ENCODE measurements at regions not wholly inside any gene's neighbourhood (a gene's known extent, or its start where the extent isn't known, plus 50 kb on each side); places are given as distances from the start of the nearest gene placed in this dataset.
A peak's percentile ranks its signal among the peaks of the same experiment; 100 is the strongest.

DNA sequence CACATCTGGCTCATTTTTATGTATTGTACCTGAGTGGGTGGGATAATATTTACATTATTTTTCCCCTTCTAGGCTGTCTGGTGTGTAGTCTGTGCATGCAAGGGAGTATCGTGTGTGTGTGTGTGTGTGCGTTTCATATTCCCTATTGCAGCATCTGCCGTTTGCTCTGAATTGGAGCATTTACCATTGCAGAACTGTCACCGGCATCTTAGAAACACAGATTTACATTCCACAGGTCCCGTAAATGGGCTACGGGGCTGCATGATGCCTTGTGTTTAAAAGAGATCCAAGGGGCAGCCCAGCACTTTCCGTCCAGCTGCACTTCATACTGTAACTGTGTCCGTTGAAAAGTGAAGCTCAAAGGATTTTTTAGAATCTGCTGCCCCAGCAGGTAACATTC, 167.1 kb upstream of the KIAA1217 start:
- DNase-seq, result no peak

- no peak for DNase-seq
These were observed 166.1 kb upstream of the KIAA1217 start for GRCh38 chr10:24042884-24043283.

- no peak for DNase-seq
These were observed 162.9 kb upstream of the KIAA1217 start for GRCh38 chr10:24046060-24046459.

- no peak for DNase-seq
These were observed 161.8 kb upstream of the KIAA1217 start for GRCh38 chr10:24047176-24047575.

- no peak for DNase-seq
These were observed 154.5 kb upstream of the KIAA1217 start for GRCh38 chr10:24054421-24054820.

GRCh38 chr10:24080207-24080606, 128.7 kb upstream of the KIAA1217 start:
- DNase-seq, result no peak

DNA sequence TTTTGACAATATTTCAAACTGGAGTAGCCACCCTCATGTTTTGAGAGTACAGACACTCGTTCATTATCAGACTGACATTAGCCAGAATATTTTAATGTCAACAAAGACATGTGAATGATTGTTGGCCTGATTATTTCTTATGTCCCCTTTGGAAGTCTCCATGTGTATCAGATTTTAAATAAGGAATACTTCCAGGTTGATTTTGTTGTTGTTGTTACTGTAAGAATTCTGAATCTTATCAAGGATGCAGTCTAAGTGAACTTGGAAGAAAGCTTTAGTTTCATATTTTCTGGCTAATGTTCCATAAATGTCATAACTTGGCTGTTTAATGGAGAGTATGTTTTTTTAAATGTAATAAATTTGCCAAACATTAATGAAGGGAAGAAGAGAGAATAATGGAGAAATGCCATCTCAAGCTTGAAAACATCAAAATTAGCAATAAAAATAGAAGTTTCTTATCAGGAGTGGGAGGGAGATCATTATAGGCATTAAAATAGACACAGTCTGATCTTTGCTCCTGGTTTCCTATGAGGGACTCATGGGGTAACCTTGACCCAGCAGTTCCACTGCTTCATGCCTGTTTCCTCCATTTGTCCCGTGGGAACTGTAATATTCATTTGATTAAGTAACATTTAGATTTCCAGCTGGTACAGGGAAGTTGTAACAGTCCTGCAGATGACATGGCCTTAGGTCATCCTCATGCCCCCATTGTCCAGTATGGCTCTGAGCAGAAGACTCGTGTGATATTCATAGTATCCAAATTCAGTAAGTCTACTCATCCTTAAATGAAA, 122.4 kb upstream of the KIAA1217 start:
- DNase-seq, result no peak

DNA sequence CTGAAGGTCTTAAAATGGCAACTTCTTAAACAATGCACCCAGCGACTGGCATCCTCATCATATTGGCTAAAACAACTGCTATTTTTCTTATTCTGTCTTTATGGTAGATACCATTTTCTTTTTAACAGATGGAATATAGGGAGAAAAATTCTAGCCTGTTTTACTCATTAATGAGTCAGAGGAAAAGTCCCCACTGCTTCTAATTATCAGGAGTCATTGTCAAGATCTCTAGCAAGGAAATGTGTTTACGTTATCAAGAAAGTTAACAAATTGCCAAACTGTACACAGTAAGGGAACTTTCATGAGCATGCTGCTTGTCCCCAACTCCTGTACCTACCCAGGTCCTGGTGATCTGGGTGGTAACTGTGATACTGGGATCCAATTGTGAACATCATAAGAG, 117.7 kb upstream of the KIAA1217 start:
- DNase-seq, result no peak

- no peak for DNase-seq
These were observed 112.7 kb upstream of the KIAA1217 start for GRCh38 chr10:24096281-24096680.

DNA sequence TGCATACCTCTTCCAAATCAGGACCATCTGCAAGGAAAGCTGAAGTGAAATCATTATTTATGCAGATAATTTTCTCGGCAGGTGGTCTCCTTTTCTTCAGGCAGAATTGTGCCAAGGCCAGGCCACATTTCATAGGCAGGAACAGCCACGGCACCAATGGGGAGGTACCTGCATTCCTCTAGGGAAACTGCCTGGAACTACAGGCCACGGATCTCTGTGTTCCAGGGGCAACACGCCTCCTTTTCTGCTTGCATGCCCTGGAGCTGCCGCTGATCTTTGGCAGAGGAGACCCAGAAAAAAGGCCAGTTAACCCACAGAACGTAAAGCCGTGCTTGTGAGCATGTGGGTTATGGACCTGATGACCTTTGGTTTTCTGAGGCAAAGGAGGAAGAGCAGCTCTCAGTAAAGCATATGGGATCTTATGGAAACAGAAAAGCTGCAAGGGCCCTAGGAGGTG, 111.2 kb upstream of the KIAA1217 start:
- DNase-seq, result no peak

GRCh38 chr10:24104895-24105294, 104.0 kb upstream of the KIAA1217 start:
- no peak for DNase-seq

DNA sequence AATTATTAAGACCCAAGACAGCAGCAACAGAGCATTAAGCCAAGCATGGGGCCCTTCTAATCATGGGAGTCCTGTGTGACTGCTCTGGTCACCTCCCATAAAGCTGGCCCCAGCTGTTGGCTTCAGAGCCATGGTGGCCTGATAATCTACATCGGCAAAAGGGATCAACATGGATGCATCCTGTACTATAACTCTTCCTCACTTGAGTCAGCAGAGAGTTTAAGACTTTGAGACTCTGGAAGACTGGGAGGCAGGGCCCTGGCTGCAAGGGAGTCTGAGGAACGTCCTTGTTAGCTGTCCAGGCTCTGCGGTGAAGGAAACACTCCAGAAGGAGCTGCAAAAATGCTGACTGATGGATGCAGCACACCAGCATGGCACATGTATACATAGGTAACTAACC, 95.0 kb upstream of the KIAA1217 start:
- DNase-seq, result no peak

GRCh38 chr10:24114556-24114955, 94.4 kb upstream of the KIAA1217 start:
- DNase-seq, result peak; percentile 18

- DNase-seq, result no peak
These were observed 93.5 kb upstream of the KIAA1217 start for GRCh38 chr10:24115403-24115802.

DNA sequence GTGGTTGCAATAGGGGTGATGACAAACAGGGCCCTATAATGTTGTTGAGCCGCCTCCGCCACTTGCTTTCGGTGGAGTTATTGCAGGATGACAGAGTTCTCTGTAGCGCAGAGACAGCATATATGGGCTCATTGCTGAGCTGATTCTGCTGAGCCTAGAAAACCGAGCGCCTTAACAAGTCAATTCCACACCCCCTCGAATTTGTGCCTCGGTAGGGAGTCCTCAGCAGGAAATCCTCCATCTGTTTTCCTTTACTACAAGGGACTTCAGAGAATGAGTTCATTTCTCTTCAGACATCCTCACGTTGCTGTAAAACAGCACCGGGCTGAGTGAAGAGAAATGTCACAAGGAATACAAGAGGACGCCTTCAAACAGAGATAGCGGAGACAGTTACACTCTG, 90.7 kb upstream of the KIAA1217 start:
- DNase-seq, result peak; percentile 41

DNA sequence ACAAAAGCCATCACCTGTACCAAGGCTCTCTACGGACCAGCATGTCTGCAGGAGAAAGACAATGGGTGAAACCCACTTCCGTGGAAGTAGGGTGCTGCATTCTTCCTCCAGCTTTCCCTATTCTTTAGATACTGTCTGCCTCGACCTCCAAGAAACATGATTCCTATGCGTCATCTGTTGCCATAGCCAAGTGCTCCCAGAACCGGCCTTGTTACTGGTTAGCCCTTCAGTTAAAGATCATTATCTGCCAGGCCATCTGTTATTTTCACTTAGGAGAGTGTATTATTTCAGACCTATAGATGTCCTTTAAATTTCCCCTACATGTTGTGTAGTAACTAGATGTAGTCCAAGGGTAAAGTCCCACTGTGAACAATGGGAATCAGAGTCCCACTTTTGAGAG, 89.0 kb upstream of the KIAA1217 start:
- no peak for DNase-seq

GRCh38 chr10:24120646-24121045, 88.3 kb upstream of the KIAA1217 start:
- DNase-seq, result no peak

DNA sequence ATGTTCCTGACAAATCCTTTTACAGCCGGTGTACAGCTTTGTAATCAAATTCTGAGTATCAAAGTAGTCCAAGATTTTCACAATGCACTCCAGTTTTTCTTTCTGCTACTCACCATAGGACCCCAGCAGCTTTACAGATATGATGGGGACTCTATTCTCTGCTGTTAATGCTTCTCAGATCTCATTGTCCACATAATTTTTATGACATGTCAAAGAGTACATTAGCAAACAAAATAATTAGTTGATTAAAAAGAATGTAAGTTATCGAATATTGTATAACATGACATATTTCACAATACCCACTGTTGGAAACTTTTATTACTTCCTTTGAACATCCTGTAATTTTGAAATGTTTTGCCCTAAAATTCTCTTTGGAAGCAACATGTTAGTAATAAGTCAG, 81.4 kb upstream of the KIAA1217 start:
- no peak for DNase-seq

GRCh38 chr10:24128066-24128730, 80.7 kb upstream of the KIAA1217 start:
- DNase-seq, result no peak

- no peak for DNase-seq
These were observed 76.2 kb upstream of the KIAA1217 start for GRCh38 chr10:24132741-24133140.

DNA sequence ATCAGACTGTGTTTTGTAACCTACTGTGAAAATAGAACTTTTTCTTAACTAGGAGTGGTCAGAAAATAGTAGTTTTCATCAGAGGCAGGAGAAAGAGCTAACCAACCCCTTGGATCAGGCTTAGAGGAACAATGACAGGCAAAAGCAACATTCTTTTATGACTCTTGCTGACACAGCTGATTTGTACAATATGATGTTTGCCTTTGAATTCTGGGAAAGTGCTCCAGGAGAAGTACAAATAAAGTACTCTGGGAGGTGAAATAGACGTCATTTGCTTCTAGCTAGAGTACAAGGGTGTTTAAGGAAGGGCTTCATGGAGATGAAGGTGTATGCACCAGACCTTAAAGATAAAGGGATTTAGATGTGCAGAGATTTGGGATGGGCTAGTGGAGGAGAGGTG, 75.1 kb upstream of the KIAA1217 start:
- DNase-seq, result no peak

DNA sequence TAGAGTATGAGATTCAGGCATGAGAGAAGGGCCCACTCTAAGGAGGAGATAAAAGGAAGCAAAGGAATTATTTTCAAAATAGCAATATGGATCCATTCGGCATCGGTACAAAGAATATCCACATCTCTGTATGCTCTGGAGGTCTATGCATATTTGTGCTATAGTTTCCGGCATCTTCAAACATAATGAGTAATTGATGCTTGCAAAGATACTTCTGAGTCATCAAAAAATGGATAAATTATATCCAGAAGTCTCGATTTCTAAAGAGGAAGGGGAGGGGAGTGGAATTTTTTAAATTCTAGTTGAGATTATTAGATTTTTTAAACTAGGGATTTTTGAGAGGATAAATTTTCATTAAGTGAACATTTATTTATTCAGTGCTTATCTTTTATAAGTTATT, 72.9 kb upstream of the KIAA1217 start:
- DNase-seq, result no peak

- no peak for DNase-seq
These were observed 61.6 kb upstream of the KIAA1217 start for GRCh38 chr10:24147321-24147720.

- DNase-seq, result no peak
These were observed 59.3 kb upstream of the KIAA1217 start for GRCh38 chr10:24149640-24150039.

DNA sequence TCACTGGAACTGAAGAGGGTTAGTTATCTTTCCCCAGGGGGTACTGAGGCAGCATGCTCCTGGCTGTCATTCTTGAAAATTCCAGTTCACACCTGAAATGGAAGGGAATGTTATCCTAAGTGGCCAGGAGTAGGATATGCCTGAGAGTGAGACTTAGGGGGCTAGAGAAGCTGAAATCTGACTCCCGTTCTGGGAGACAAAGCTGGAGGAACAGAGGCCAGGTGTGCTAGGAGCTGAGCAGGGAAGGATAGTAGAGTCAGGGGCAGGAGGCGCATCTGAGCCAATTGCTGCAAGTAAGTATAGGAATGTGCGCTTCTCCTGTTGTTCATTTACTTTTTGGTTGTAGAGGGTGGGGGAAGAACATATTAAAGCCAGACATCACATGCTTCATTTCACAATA, 58.1 kb upstream of the KIAA1217 start:
- DNase-seq, result no peak
